Left lung (tissue), 4 donors: ENCODE measurements at regions not wholly inside any gene's neighbourhood (a gene's known extent, or its start where the extent isn't known, plus 50 kb on each side); places are given as distances from the start of the nearest gene placed in this dataset.

Experiments used
- ATAC-seq: fragments of 200-7000 bp; cut with Tn5 transposase; one replicate; pipeline ENCODE4 v1.9.1; 2020; ENCODE audit warnings: moderate library complexity
- DNase-seq, 4 donors: peaks; one replicate each; pipeline ENCODE4 v3.0.0-alpha.2; 2013 to 2020
- H3K27ac ChIP-seq, 2 donors: fragments of 200-600 bp; sonication (generic) in 1 of 2; one replicate each; pipeline versions ENCODE4 v1.5.0 to v1.8.0; 2020 to 2021
- H3K27me3 ChIP-seq, 2 donors: fragments of 200-600 bp; sonication (generic) in 1 of 2; one replicate each; pipeline versions ENCODE4 v1.5.0 to v1.8.0; 2020 to 2021
- H3K36me3 ChIP-seq, 2 donors: fragments of 200-600 bp; sonication (generic) in 1 of 2; one replicate each; pipeline versions ENCODE4 v1.5.0 to v1.8.0; 2020 to 2021
- H3K4me1 ChIP-seq, 2 donors: fragments of 200-600 bp; one replicate each; pipeline ENCODE4 v1.8.0; 2021
- H3K4me3 ChIP-seq, 2 donors: fragments of 200-600 bp; sonication (generic) in 1 of 2; one replicate each; pipeline versions ENCODE4 v1.5.0 to v1.8.0; 2020 to 2021; ENCODE audit warnings: mild to moderate bottlenecking in 1 of 2
- H3K9me3 ChIP-seq, 2 donors: fragments of 200-600 bp; sonication (generic) in 1 of 2; one replicate each; pipeline versions ENCODE4 v1.5.0 to v1.8.0; 2020 to 2021
- intact Hi-C, 2 donors: fragments of 100-400 bp; cut with DNase I; formaldehyde crosslinking; loops; one replicate each; pipeline versions ENCODE4 v1.11.2 to v1.14.2; 2022
- TF ChIP-seq, protein P1 (sequence below), 2 donors: fragments of 200-600 bp; sonication (generic) in 1 of 2; IDR thresholded peaks; one replicate each; pipeline versions ENCODE4 v1.5.0 to v1.8.0; 2021; ENCODE audit warnings: antibody characterized with exemption in 2 of 2
- donor health status: DM: no; HTN: yes; CAD: no.
- donor health status: DM: no; HTN: no; CAD: no.

DNA sequence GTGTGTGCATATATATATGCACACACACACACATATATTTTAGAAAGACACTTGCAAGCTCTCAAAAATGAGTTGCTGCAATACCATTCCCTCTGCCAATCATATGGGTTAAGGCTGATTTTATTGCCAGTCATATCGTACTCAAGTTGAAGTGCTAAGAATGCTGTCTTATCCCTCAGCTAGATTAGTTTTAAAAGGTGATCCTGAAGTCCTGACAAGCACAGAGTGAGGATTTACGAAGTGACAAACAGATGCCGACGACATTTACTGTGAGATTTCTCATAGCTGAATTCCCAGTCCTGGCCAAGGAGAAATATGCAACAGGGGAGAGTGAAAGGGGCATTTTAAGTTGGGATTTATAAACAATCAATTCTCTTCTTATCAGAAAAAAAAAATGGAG, 126.2 kb upstream of the RBFOX1 start:
- Histone ChIP-seq H3K36me3 (no peaks in the 10 kb centered on the region), H3K27ac (no peak overlapping the region), H3K4me3 (no peak overlapping the region), H3K4me1 (no peaks in the 10 kb centered on the region), H3K9me3 (peaks cover 0 to 2% of the 10 kb centered on the region in 2 donors), H3K27me3 (no peaks in the 10 kb centered on the region)
- intact Hi-C loops = no loop called here
- TF ChIP-seq, protein P1, sequence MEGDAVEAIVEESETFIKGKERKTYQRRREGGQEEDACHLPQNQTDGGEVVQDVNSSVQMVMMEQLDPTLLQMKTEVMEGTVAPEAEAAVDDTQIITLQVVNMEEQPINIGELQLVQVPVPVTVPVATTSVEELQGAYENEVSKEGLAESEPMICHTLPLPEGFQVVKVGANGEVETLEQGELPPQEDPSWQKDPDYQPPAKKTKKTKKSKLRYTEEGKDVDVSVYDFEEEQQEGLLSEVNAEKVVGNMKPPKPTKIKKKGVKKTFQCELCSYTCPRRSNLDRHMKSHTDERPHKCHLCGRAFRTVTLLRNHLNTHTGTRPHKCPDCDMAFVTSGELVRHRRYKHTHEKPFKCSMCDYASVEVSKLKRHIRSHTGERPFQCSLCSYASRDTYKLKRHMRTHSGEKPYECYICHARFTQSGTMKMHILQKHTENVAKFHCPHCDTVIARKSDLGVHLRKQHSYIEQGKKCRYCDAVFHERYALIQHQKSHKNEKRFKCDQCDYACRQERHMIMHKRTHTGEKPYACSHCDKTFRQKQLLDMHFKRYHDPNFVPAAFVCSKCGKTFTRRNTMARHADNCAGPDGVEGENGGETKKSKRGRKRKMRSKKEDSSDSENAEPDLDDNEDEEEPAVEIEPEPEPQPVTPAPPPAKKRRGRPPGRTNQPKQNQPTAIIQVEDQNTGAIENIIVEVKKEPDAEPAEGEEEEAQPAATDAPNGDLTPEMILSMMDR (IDR thresholded peaks at IDR 0.05) = no peak
- ATAC-seq (no peak), DNase-seq (no peak)

DNA sequence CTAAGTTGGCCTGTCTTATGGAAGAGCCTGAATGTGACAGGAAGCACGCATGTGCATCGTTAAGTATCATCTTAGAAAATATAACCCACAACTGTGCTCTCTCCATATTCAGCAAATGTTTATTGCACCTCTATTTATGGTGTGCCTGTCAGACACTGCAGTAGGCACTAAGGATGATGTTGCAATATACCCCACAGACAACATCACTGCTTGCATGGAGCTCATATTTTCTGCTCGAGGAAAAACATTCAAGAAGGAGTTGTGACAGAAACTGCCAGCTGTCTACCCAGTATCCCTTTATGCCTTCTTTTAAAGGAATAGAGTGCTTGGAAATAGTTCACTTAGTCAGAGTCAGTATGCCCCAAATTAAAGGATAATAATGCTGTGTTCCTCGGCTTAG, 132.3 kb upstream of the RBFOX1 start:
- Histone ChIP-seq H3K4me1 (no peaks in the 10 kb centered on the region), H3K9me3 (peaks cover 0 to 9% of the 10 kb centered on the region in 2 donors), H3K4me3 (no peak overlapping the region), H3K27me3 (no peaks in the 10 kb centered on the region), H3K27ac (no peak overlapping the region), H3K36me3 (no peaks in the 10 kb centered on the region)
- no peak for DNase-seq
- intact Hi-C loops = no loop called here
- TF ChIP-seq, protein P1 (IDR thresholded peaks at IDR 0.05) = no peak
- ATAC-seq = no peak

DNA sequence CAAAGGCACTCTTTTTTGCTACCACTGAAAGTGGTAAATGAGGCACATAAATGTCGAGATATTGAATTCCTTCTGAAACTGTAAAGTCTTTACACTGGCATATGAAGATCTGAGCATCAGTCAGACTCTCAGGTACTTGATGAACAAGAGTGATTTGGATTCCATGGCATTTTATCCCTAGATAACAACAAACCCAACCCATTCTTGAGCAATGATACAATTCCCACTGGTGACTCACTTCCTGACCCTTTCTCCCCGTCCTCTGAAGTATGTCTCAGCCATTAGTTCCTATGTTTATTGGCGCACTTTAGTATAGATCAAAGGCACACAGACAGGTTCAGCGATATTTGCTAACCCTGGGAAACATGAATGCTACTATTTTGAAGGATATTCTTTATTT, 147.0 kb upstream of the RBFOX1 start:
- Histone ChIP-seq H3K9me3 (peaks cover 0 to 2% of the 10 kb centered on the region in 2 donors), H3K4me3 (no peak overlapping the region), H3K27ac (no peak overlapping the region), H3K36me3 (no peaks in the 10 kb centered on the region), H3K27me3 (no peaks in the 10 kb centered on the region), H3K4me1 (no peaks in the 10 kb centered on the region)
- intact Hi-C loops = no loop called here
- TF ChIP-seq, protein P1 (IDR thresholded peaks at IDR 0.05) = no peak
- ATAC-seq (no peak), DNase-seq (no peak)

DNA sequence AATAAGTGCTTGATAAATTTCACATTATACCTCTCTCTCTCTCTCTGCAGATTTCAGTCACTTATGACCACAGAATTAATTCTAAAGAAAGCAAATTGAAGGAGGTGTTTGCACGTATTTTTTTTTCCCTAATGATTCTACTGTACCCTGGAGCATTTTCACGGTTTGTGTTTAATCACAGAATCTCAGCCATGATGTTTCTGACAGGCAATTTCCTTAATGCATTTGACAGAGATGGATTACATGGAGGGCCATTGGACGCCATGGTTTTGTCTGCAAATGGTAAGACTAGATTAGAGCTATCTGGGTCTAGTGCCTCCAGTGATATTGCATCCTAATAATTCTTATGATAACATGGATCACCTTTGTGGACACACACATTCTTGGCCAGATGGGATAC, 147.5 kb upstream of the RBFOX1 start:
- DNase-seq (no peak), ATAC-seq (no peak)
- intact Hi-C loops = no loop called here
- H3K9me3 ChIP-seq = peaks cover 0 to 2% of the 10 kb centered on the region in 2 donors
- no peaks in the 10 kb centered on the region for H3K36me3 ChIP-seq
- TF ChIP-seq, protein P1 (IDR thresholded peaks at IDR 0.05) = no peak
- H3K4me1 ChIP-seq = no peaks in the 10 kb centered on the region
- H3K27me3 ChIP-seq = no peaks in the 10 kb centered on the region
- no peak overlapping the region for H3K4me3 ChIP-seq
- no peak overlapping the region for H3K27ac ChIP-seq

DNA sequence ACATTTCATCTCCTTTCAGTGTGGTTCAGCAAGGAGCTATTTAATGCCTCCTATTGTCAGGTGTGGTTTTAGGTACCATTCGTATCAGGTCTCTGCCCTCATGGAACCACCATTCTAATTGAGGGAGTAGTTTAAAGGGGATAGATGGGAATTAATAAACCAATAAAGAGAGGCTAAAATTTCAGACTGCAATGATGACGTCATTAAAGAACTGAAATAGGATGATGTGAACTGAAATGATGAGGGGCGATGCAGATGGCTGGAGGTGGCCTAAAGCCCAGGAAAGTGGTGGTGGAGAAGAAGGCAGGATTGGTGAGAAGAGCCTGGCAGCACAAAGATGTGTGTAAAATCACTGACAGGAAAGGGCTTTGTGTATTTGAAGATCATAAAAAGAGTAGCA, 148.9 kb upstream of the RBFOX1 start:
- intact Hi-C loops = no loop called here

More for the DNA sequence above, 148.9 kb upstream of the RBFOX1 start:
- H3K27me3 ChIP-seq = no peaks in the 10 kb centered on the region
- ATAC-seq = no peak
- TF ChIP-seq, protein P1 (IDR thresholded peaks at IDR 0.05) = no peak
- H3K4me3 ChIP-seq = no peak overlapping the region
- no peaks in the 10 kb centered on the region for H3K4me1 ChIP-seq
- H3K36me3 ChIP-seq = no peaks in the 10 kb centered on the region
- DNase-seq = no peak
- no peak overlapping the region for H3K27ac ChIP-seq
- peaks cover 0 to 2% of the 10 kb centered on the region in 2 donors for H3K9me3 ChIP-seq
